HG02763 (cell line): ENCODE measurements at regions not wholly inside any gene's neighbourhood (a gene's known extent, or its start where the extent isn't known, plus 50 kb on each side); places are given as distances from the start of the nearest gene placed in this dataset.
"Not testable (repeated sequence)": the region's sequence is repeated elsewhere in the genome, so short reads cannot be mapped to it uniquely, and the experiment has no call there.

Experiments
- ATAC-seq: cut with Tn5 transposase; IDR thresholded peaks from one replicate; pipeline ENCODE4 v1.9.1; 2021; ENCODE audit warnings: mild to moderate bottlenecking, moderate library complexity; ENCODE audit not compliant: unreplicated experiment

DNA sequence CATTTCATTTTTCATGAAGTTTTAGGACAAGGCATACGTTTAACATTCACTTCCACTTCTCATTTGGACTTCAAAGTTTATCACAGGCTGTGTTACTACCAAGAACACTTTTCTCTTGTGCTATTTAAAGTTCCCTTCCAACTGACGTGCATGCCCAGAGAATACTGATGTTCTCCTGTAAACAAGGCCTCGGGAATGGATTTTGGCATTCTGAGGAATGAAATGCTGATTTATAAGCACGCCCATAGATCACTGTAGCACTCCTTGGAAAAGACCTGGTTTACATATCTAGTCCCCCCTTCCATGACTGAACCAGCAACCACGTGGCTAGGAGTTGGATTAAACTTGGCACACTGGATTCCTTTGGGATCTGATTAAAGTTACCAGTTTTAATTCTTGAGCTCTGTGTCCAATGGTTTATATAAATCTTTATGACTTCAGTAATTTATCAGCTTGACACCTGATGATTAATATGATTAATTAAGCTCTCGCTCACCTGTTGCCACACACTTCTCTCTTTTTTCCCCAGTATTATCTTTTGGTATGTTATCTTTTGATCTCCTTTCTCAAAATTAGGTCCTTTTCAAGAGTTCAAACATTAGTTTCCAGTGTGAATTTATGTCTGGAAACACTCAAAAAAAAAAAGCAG lies 122.4 kb upstream of the HAND2 start:
- ATAC-seq, result no peak

GRCh38 chr4:173651651-173652282 lies 121.7 kb upstream of the HAND2 start:
- no peak for ATAC-seq

GRCh38 chr4:173647902-173648301 lies 117.9 kb upstream of the HAND2 start:
- ATAC-seq, result no peak

DNA sequence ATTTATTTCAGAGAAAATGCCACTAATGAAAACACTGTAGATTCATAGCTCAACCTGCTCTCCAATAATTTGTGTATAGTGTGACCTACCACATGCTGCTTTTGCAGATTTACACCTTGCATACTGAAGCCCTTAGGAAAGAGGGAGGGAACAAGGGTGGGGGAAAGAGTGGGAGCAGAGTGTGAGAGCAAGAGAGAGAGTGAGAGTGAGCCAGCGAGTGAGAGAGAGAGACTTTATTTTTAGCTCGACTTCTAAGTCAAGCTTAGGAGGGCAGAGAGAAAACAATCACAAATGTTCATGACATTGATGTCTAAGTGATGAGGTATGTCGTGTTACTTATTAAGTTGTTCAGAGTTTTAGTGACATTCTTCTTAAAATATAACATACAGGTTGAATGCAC lies 112.5 kb upstream of the HAND2 start:
- no peak for ATAC-seq

- ATAC-seq, result no peak
These were observed 105.4 kb upstream of the HAND2 start for GRCh38 chr4:173635395-173635794.

DNA sequence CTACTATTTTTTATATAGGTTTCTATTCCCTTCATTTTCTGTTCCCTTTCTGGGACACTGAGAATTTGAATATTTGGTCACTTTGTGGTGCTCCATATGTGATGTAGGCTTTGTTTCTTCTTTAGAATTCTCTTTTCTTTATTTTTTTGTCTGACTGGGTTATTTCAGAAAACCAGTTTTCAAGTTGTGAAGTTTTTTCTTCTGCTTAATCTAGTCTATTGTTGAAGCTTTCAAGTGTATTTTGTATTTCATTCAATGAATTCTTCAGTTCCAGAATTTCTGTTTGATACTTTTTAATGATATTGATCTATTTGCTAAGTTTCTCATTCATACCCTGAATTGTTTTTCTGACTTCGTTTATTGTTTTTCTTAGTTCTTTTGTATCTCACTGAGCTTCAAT lies 96.2 kb upstream of the HAND2 start:
- no peak for ATAC-seq

DNA sequence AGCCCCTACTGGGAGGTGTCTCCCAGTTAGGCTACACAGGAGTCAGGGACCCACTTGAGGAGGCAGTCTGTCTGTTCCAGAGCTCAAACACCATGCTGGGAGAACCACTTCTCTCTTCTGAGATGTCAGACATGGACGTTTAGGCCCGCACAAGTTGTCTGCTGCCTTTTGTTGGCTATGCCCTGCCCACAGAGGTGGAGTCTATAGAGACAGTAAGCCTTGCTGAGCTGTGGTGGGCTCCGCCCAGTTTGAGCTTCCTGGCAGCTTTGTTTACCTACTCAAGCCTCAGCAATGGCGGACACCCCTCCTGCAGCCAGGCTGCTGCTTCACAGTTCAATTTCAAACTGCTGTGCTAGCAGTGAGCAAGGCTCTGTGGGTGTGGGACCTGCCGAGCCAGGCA lies 88.6 kb upstream of the HAND2 start:
- not testable (repeated sequence) for ATAC-seq

GRCh38 chr4:173609158-173609557 lies 79.1 kb upstream of the HAND2 start:
- ATAC-seq, result no peak

DNA sequence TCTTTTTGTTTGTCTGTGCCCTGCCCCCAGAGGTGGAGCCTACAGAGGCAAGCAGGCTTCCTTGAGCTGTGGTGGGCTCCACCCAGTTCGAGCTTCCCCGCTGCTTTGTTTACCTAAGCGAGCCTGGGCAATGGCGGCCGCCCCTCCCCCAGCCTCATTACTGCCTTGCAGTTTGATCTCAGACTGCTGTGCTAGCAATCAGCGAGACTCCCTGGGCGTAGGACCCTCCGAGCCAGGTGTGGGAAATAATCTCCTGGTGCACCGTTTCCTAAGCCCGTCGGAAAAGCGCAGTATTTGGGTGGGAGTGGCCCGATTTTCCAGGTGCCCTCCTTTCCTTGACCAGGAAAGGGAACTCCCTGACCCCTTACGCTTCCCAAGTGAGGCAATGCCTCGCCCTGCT lies 78.6 kb upstream of the HAND2 start:
- ATAC-seq, result not testable (repeated sequence)

- ATAC-seq, result no peak
These were observed 61.7 kb upstream of the HAND2 start for GRCh38 chr4:173591760-173592159.

GRCh38 chr4:173590697-173591096 lies 60.7 kb upstream of the HAND2 start:
- ATAC-seq, result no peak

DNA sequence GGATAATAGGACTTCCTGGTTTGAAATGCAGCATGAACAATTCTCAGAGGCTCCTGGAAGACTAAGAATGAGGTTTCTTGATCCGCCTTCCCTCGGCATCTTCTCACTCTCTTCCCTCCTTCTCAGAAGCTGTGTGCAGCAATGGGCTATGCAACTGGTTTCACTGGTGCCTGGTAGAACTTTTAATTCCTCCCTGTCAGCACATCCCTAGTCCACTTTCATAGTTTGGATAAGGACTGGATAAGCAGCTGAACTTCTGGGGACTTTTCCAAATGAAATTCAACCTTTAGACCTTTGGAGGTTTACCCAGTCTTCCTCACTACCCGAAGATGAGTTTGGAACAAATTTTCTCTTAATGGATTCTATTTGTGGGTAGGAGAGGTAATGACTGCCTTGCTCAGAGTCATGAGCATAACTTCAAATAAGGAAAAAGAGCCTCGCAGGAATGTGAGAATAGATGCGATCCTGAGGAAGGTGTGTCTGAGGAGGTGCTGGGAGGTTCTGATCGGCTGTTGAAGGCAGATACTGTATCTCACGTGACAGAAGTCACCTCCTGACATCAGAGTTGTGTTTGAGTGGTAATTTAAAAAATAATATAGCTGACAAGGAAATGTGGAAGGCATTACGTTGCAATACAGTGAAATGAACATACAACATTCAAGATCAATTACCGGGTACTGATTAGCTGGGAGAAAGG lies 56.0 kb upstream of the HAND2 start:
- no peak for ATAC-seq

GRCh38 chr4:173584506-173584905 lies 54.5 kb upstream of the HAND2 start:
- ATAC-seq, result no peak
